Suprapubic skin (tissue), 4 donors: ENCODE measurements at regions not wholly inside any gene's neighbourhood (a gene's known extent, or its start where the extent isn't known, plus 50 kb on each side); places are given as distances from the start of the nearest gene placed in this dataset.
A peak's percentile ranks its signal among the peaks of the same experiment; 100 is the strongest.

Experiments
- DNase-seq, 2 donors: peaks; one replicate each; pipeline ENCODE4 v3.0.0-alpha.2; 2019; ENCODE audit warnings: low spot score in 2 of 2
- H3K27ac ChIP-seq: fragments of 200-600 bp; sonication (generic); one replicate; pipeline ENCODE4 v1.5.1; 2019
- H3K27me3 ChIP-seq: fragments of 200-600 bp; sonication (generic); one replicate; pipeline ENCODE4 v1.5.1; 2019
- H3K36me3 ChIP-seq: fragments of 200-600 bp; sonication (generic); one replicate; pipeline ENCODE4 v1.5.1; 2019
- H3K4me1 ChIP-seq: fragments of 200-600 bp; sonication (generic); one replicate; pipeline ENCODE4 v1.5.1; 2019
- H3K4me3 ChIP-seq: fragments of 200-600 bp; sonication (generic); one replicate; pipeline ENCODE4 v1.5.1; 2019; ENCODE audit warnings: mild to moderate bottlenecking
- H3K9me3 ChIP-seq: fragments of 200-600 bp; sonication (generic); one replicate; pipeline ENCODE4 v1.5.1; 2019
- EP300 ChIP-seq: sonication (generic); formaldehyde crosslinking; IDR thresholded peaks from one replicate; pipeline ENCODE4 v1.6.1; 2017; ENCODE audit warnings: antibody characterized with exemption
- POLR2A ChIP-seq, 2 donors: fragments of 450-650 bp; IDR thresholded peaks; one replicate each; pipeline ENCODE4 v1.6.1; 2017; ENCODE audit warnings: antibody characterized with exemption in 2 of 2, mild to moderate bottlenecking in 2 of 2, moderate library complexity in 2 of 2
- POLR2AphosphoS5 ChIP-seq, 3 donors: sonication (generic); formaldehyde crosslinking; IDR thresholded peaks; one replicate each; pipeline ENCODE4 v1.6.1; 2017; ENCODE audit warnings: antibody characterized with exemption in 3 of 3
- WGBS: methylation state at CpG from one replicate; pipeline ENCODE4 v1.1.5; 2018; 5-methylcytosine and 5-hydroxymethylcytosine counted together
- TF ChIP-seq, protein P1 (sequence below), 2 donors: fragments of 200-600 bp in 1 of 2; fragments of 450-650 bp in 1 of 2; sonication (generic) in 1 of 2; IDR thresholded peaks; one replicate each; pipeline ENCODE4 v1.5.1; 2016 to 2019; ENCODE audit warnings: antibody characterized with exemption in 2 of 2, mild to moderate bottlenecking in 1 of 2, moderate library complexity in 1 of 2

DNA sequence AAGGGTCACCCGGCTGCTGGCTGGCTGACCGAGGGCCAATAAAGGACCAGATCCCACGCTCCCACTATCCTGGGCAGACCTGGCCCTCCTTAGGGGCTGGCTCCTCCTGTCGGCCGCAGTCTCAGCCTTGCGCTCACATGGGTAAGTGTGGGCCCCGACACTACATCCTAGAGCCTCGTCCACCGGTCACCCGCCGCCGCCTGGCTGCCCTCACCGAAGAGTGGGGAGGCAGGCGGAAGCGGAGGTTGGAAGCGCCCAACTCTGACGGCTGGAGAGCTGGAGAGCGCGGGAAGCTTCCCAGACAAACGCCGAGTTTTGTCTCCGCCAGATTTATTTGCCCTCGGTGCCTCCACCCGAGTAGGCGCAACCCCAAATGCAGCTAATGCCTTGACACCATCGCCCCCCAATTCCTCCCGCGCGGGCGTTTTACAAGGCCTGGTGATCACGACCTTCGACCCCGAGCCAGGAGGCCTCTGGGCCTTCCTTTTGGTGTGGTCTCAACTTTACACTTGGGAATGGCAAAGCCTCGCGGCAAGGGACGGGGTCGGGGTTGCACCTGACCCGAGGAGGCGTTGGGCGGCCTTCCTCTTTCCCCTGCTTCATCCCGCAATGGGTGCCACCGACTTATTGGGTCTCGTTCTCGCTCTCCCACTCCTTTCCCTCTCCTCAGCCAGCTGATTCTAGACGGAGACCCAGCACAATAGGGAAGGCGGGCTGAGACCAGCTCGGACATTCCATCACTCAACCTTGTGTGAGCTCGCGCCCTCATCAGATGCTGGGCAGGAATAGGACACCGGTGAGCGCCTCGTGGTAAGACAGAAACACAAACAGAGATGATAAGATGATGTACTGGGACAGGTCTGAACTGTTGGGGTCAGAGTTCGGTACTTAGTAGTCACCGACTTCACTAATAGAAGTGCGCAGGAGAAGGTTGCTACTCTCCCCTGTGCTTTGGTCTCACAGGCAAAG lies 78.3 kb upstream of the ANO4 start:
- WGBS = 30% methylated on average over 33 of the region's 55 CpGs
- no peak for DNase-seq
- peaks cover 13% of the 10 kb centered on the region for H3K4me1 ChIP-seq
- peaks cover 55% of the 10 kb centered on the region for H3K27me3 ChIP-seq
- H3K36me3 ChIP-seq = no peaks in the 10 kb centered on the region
- TF ChIP-seq POLR2AphosphoS5 (IDR thresholded peaks at IDR 0.05) = no peak
- no peak for TF ChIP-seq POLR2A (IDR thresholded peaks at IDR 0.05)
- TF ChIP-seq EP300 = no peak
- TF ChIP-seq, protein P1, sequence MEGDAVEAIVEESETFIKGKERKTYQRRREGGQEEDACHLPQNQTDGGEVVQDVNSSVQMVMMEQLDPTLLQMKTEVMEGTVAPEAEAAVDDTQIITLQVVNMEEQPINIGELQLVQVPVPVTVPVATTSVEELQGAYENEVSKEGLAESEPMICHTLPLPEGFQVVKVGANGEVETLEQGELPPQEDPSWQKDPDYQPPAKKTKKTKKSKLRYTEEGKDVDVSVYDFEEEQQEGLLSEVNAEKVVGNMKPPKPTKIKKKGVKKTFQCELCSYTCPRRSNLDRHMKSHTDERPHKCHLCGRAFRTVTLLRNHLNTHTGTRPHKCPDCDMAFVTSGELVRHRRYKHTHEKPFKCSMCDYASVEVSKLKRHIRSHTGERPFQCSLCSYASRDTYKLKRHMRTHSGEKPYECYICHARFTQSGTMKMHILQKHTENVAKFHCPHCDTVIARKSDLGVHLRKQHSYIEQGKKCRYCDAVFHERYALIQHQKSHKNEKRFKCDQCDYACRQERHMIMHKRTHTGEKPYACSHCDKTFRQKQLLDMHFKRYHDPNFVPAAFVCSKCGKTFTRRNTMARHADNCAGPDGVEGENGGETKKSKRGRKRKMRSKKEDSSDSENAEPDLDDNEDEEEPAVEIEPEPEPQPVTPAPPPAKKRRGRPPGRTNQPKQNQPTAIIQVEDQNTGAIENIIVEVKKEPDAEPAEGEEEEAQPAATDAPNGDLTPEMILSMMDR (IDR thresholded peaks at IDR 0.05) = no peak
- no peak overlapping the region for H3K27ac ChIP-seq
- peak overlapping the region; percentile 50 for H3K4me3 ChIP-seq
- no peaks in the 10 kb centered on the region for H3K9me3 ChIP-seq

DNA sequence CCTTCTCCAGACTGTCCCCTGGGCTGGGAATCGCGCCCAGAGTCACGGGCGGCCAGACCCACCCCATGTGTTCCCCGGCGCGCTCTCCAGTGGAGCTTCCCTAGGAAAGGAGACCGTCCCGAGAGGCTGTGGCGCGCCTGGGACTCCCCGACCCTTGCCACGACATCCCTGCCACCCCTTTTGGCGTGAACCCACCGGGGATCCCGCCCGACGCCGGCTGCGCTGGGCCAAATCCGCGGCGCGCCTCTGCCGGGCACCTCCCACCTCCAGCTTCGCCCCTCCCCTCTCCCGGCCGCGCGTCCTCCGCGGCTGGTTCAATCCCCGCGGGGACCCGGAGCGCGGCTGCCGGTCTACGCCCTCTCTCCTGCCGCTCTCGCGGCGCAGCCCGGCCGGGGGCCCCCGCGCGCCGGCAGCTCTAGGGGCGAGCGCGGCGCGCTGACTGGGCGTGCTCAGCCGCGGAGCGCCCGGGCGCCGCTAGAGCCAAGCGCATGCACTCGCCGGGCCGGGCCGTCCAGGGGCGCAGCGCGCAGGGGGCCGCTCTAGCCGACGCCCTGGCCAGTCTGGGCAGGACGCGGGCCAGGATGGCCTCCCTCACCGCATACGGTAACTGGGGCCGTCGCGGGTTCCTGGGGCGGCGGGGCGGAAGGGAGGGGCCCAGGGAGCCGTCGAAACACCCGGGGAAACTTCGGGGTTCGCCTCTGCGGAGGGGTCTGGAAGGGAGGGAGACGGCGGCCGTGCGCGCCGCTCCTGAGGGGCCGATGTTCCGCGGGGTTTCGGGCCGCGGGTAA lies 77.4 kb upstream of the ANO4 start:
- no peak overlapping the region for H3K27ac ChIP-seq
- H3K9me3 ChIP-seq = no peaks in the 10 kb centered on the region
- DNase-seq = no peak
- H3K4me1 ChIP-seq = peaks cover 13% of the 10 kb centered on the region
- peaks cover 55% of the 10 kb centered on the region for H3K27me3 ChIP-seq
- H3K36me3 ChIP-seq = no peaks in the 10 kb centered on the region
- WGBS = 2% methylated on average over 37 of the region's 100 CpGs
- TF ChIP-seq POLR2A (IDR thresholded peaks at IDR 0.05) (no peak), POLR2AphosphoS5 (IDR thresholded peaks at IDR 0.05) (no peak)
- TF ChIP-seq, protein P1 (IDR thresholded peaks at IDR 0.05) = no peak
- peak overlapping the region; percentile 50 for H3K4me3 ChIP-seq

DNA sequence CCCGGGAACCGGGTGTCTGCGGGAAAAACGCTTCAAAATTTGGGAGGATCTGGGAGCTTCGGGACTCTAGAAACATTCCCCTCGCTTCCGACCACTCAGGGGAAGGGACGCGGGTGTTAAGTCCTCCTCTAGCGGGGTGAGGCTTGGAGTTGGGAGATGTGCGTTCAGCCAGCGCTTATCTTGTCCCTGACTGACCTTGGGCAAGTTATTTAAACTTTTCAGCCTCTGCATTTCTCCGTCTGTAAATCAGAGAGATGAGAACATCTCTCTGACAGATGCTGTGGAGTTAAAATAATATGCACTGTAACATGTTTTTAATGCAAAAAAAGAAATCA lies 76.9 kb upstream of the ANO4 start:
- under 1% methylated on average over 12 of the region's 13 CpGs for WGBS
- peaks cover 13% of the 10 kb centered on the region for H3K4me1 ChIP-seq
- TF ChIP-seq POLR2A (IDR thresholded peaks at IDR 0.05) (no peak), POLR2AphosphoS5 (IDR thresholded peaks at IDR 0.05) (no peak), EP300 (no peak)
- TF ChIP-seq, protein P1 (IDR thresholded peaks at IDR 0.05) = no peak
- no peaks in the 10 kb centered on the region for H3K36me3 ChIP-seq
- no peak for DNase-seq
- H3K27ac ChIP-seq = no peak overlapping the region
- H3K9me3 ChIP-seq = no peaks in the 10 kb centered on the region
- H3K27me3 ChIP-seq = peaks cover 55% of the 10 kb centered on the region
- peak overlapping the region; percentile 50 for H3K4me3 ChIP-seq

DNA sequence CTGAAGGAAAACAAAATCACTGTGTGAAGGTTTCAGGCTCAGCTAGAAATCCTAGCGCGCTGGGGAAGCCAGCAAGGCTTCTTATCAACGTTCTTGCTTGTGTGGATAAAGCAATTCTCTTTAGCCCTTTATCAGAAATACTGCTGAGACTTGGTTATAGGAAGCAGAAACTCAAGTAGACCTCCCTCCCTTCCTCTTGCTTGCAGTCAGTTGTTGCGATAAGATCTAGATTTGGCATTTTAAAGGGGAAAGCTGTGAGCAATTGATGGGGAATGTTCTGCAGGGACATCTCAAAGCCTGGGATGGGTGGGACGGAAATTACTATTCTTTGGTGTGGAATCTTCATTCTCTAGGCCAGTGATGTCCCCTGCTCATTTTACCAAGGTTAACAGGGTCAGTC lies 76.4 kb upstream of the ANO4 start:
- no peak for DNase-seq
- Histone ChIP-seq H3K36me3 (no peaks in the 10 kb centered on the region), H3K27ac (no peak overlapping the region), H3K4me3 (no peak overlapping the region), H3K9me3 (no peaks in the 10 kb centered on the region), H3K27me3 (peaks cover 55% of the 10 kb centered on the region), H3K4me1 (peaks cover 13% of the 10 kb centered on the region)
- 27% methylated on average over 5 of the region's 5 CpGs for WGBS
- TF ChIP-seq POLR2A (IDR thresholded peaks at IDR 0.05) = no peak
- TF ChIP-seq, protein P1 (IDR thresholded peaks at IDR 0.05) = no peak
- no peak for TF ChIP-seq POLR2AphosphoS5 (IDR thresholded peaks at IDR 0.05)
